ENCODE measurements at regions not wholly inside any gene's neighbourhood (a gene's known extent, or its start where the extent isn't known, plus 50 kb on each side); places are given as distances from the start of the nearest gene placed in this dataset.

DNA sequence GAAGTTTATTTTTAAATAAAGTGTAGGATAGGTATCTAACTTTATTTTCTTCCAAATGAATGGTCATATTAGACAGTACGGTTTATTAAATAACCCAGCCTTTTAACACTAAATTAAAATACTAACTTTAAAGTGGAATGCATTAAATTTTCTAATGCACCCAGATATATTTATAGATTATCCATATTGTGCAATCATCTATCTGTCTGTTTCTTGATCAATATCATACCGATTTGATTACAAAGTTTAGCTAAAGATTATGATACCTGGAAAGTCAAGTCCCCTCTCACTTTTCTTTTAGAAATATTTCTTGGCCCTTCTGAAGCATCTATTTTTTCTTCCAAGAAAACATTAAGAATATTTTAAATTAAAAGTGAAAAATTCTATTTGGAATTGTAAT is 124.3 kb upstream of the PDE5A start:
- Histone ChIP-seq H3F3A (ENCODE audit: insufficient read depth, low read length, poor library complexity, severe bottlenecking) (no peaks in the 10 kb centered on the region), H3K4me2 (ENCODE audit: low read length) (no peak overlapping the region), H3K9me3 (ENCODE audit: low read length) (no peaks in the 10 kb centered on the region), H3K27me3 (ENCODE audit: insufficient read depth, low read depth, low read length) (no peaks in the 10 kb centered on the region), H3K79me2 (replicated peaks; ENCODE audit: insufficient read depth, low read length) (no peaks in the 10 kb centered on the region), H3K27ac (ENCODE audit: low read length) (no peak overlapping the region), H2AFZ (ENCODE audit: low read depth, low read length) (no peak overlapping the region), H3K9me2 (ENCODE audit: insufficient read depth, low read length) (no peaks in the 10 kb centered on the region), H3K9ac (ENCODE audit: low read length) (no peak overlapping the region), H3K36me3 (ENCODE audit: insufficient read depth, low read length) (no peaks in the 10 kb centered on the region), H4K20me1 (ENCODE audit: insufficient read depth) (no peaks in the 10 kb centered on the region), H3K4me3 (ENCODE audit: low read length) (no peak overlapping the region)
- TF ChIP-seq SMC3 (conservative IDR thresholded peaks at IDR 0.05; ENCODE audit: poor library complexity) (no peak), RAD21 (conservative IDR thresholded peaks at IDR 0.05) (no peak), TAF1 (IDR thresholded peaks at IDR 0.05; ENCODE audit: low read depth) (no peak), EP300 (conservative IDR thresholded peaks at IDR 0.05; ENCODE audit: poor library complexity, severe bottlenecking) (no peak), MXI1 (conservative IDR thresholded peaks at IDR 0.05; ENCODE audit: poor library complexity, severe bottlenecking) (no peak), EZH2 (IDR thresholded peaks at IDR 0.05; ENCODE audit: borderline replicate concordance, insufficient read depth, low read length, poor library complexity, severe bottlenecking) (no peak), POLR2AphosphoS5 (IDR thresholded peaks at IDR 0.05) (no peak), REST (IDR thresholded peaks at IDR 0.05; ENCODE audit: borderline replicate concordance) (no peak)
- TF ChIP-seq, protein P1, sequence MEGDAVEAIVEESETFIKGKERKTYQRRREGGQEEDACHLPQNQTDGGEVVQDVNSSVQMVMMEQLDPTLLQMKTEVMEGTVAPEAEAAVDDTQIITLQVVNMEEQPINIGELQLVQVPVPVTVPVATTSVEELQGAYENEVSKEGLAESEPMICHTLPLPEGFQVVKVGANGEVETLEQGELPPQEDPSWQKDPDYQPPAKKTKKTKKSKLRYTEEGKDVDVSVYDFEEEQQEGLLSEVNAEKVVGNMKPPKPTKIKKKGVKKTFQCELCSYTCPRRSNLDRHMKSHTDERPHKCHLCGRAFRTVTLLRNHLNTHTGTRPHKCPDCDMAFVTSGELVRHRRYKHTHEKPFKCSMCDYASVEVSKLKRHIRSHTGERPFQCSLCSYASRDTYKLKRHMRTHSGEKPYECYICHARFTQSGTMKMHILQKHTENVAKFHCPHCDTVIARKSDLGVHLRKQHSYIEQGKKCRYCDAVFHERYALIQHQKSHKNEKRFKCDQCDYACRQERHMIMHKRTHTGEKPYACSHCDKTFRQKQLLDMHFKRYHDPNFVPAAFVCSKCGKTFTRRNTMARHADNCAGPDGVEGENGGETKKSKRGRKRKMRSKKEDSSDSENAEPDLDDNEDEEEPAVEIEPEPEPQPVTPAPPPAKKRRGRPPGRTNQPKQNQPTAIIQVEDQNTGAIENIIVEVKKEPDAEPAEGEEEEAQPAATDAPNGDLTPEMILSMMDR (IDR thresholded peaks at IDR 0.05; ENCODE audit: poor library complexity, severe bottlenecking) = no peak

GRCh38 chr4:119750771-119751170 is 122.2 kb upstream of the PDE5A start:
- TF ChIP-seq EZH2 (IDR thresholded peaks at IDR 0.05; ENCODE audit: borderline replicate concordance, insufficient read depth, low read length, poor library complexity, severe bottlenecking) = no peak
- TF ChIP-seq, protein P1 (IDR thresholded peaks at IDR 0.05; ENCODE audit: poor library complexity, severe bottlenecking) = no peak
- H3K27ac ChIP-seq (ENCODE audit: low read length) = no peak overlapping the region
- H3K9ac ChIP-seq (ENCODE audit: low read length) = no peak overlapping the region
- H3K9me2 ChIP-seq (ENCODE audit: insufficient read depth, low read length) = no peaks in the 10 kb centered on the region
- H2AFZ ChIP-seq (ENCODE audit: low read depth, low read length) = no peak overlapping the region
- H3K9me3 ChIP-seq (ENCODE audit: low read length) = no peaks in the 10 kb centered on the region
- no peak overlapping the region for H3K4me3 ChIP-seq (ENCODE audit: low read length)
- no peaks in the 10 kb centered on the region for H3K79me2 ChIP-seq (replicated peaks; ENCODE audit: insufficient read depth, low read length)
- no peaks in the 10 kb centered on the region for H4K20me1 ChIP-seq (ENCODE audit: insufficient read depth)
- H3F3A ChIP-seq (ENCODE audit: insufficient read depth, low read length, poor library complexity, severe bottlenecking) = no peaks in the 10 kb centered on the region
- H3K4me2 ChIP-seq (ENCODE audit: low read length) = no peak overlapping the region
- no peaks in the 10 kb centered on the region for H3K36me3 ChIP-seq (ENCODE audit: insufficient read depth, low read length)
- no peaks in the 10 kb centered on the region for H3K27me3 ChIP-seq (ENCODE audit: insufficient read depth, low read depth, low read length)

All from neural cell (in vitro differentiated cells).